Prostate gland (tissue), 2 donors: ENCODE measurements at regions not wholly inside any gene's neighbourhood (a gene's known extent, or its start where the extent isn't known, plus 50 kb on each side); places are given as distances from the start of the nearest gene placed in this dataset.

Experiments
- CTCF ChIP-seq, 4 experiments: fragments of 200-600 bp in 2 of 4; fragments of 450-650 bp in 2 of 4; sonication (generic) in 2 of 4; IDR thresholded peaks; 1 replicate in 3 of 4; 2 replicates in 1 of 4; pipeline ENCODE4 v1.5.1; 2016 to 2019; ENCODE audit warnings: antibody characterized with exemption in 4 of 4, mild to moderate bottlenecking in 2 of 4, moderate library complexity in 2 of 4
- POLR2AphosphoS5 ChIP-seq: sonication (generic); formaldehyde crosslinking; IDR thresholded peaks from one replicate; pipeline ENCODE4 v1.6.1; 2017; ENCODE audit warnings: antibody characterized with exemption

DNA sequence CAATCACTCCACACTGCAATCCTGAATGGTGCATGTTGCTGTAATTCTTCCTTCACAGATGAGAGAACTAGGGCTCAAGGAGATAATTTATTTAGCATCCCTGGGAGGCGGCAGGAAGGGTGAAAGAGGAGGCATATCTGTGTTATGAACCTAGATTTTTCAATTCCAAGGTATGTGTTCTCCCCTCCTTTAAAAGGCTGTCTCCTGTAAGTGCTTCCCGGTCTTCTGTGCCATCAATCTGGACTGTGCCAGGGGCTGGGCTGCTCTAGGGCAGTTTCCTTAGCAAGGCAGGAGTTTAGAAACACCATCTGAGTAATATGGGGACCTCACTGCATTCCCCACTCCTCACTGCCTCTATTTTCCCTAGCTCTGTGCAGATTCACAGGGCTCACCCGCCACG is 185.0 kb downstream of the RFC3 start:
- TF ChIP-seq CTCF (IDR thresholded peaks at IDR 0.05): no peak
- no peak for TF ChIP-seq POLR2AphosphoS5
